NCI-H1694 treated with DMSO at 0.1 percent for 48 hours (cell line): ENCODE measurements at regions not wholly inside any gene's neighbourhood (a gene's known extent, or its start where the extent isn't known, plus 50 kb on each side); places are given as distances from the start of the nearest gene placed in this dataset.
"Not testable (repeated sequence)": the region's sequence is repeated elsewhere in the genome, so short reads cannot be mapped to it uniquely, and the experiment has no call there.

Experiments
- DNase-seq: peaks from one replicate; lab custom pipeline; 2025; lab: John Stamatoyannopoulos, UW

- DNase-seq: no peak
Measured at GRCh38 chr4:64014647-64015046, 394.6 kb downstream of the TECRL start.

DNA sequence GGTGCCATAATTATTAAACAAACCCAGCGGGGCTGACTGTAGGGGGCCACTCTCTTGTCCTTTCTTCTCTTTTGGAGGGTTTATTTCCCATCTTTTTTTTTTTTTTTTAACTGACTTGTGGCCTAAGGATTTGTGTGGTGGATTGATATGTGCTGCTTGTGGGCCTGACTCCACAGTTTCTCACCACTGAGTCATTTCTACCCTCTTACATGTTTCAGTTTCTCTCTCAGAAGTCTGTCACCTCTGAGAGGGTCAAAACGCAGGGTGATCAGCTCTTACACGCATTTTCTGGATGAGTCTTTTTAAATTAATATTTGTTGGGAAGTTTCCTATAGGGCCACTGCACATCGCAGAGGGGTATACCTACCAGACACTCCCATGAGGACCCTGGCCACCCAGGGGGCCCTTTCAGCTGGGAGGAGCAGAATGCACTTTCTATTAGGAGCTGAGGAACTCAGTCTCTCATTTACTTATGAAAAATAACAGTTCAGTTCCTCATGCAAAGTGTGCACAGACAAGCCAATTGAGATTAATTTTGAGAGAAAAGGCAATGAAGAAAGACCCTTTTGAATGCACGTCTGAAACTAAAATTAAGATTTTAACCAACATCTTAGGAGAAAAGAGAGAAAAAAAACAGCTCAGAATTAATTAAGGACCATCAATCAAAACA, 407.9 kb downstream of the TECRL start:
- DNase-seq: no peak

GRCh38 chr4:64000241-64000640, 409.0 kb downstream of the TECRL start:
- no peak for DNase-seq

DNA sequence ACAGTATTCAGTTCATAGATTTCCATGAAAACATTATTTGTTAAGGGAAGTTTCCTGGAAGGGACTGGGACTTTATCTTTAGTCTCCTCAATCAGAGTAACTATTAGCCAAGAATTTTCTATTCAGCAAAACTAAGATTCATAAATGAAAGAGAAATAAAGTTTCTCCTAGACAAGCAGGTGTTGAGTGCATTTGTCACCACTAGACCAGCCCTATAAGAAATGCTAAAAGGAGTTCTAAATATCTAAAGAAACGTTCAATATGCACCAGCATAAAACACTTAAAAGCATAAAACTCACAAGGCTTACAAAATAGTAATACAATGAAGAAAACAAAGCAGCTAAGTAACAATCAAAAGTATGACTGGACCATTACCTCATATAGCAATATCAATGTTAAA, 423.0 kb downstream of the TECRL start:
- no peak for DNase-seq

DNA sequence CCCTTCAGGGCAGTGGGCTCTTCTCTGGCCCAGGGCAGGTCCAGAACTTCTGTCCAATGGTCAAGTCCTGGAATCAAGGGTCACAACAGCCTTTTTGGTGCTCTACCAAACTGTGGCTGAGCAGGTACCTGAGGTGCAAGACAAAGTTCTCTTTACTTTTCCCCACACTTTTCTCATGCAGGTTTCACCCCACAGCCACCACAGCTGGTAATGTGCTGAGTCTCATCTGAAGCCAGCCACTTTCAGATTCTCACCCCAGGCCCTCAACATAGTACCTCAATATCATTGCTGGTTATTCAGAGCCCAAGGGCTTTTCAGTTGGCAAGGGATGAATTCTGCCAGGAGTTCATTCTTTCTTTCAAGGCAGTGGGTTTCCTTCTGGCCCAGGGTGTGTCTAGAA, 426.0 kb downstream of the TECRL start:
- DNase-seq: no peak

DNA sequence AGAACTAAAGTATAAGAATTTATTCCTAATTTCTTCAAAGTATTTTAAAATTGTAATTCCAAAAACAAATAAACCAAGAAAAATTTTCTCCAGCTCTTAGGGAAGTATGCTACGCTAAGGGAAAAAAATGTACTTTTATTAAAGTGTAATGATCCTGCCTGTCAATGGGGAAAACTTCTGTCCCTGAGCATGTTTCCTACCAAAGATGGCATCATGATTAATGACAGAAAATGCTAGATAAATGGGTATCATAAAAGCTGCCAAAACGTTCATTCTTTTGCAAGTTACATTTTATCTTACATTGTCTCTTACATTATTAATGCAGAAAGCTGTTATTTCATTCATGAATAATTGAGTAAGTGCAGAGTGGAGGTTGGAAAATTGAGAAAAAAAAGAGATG, 443.4 kb downstream of the TECRL start:
- DNase-seq: no peak

DNA sequence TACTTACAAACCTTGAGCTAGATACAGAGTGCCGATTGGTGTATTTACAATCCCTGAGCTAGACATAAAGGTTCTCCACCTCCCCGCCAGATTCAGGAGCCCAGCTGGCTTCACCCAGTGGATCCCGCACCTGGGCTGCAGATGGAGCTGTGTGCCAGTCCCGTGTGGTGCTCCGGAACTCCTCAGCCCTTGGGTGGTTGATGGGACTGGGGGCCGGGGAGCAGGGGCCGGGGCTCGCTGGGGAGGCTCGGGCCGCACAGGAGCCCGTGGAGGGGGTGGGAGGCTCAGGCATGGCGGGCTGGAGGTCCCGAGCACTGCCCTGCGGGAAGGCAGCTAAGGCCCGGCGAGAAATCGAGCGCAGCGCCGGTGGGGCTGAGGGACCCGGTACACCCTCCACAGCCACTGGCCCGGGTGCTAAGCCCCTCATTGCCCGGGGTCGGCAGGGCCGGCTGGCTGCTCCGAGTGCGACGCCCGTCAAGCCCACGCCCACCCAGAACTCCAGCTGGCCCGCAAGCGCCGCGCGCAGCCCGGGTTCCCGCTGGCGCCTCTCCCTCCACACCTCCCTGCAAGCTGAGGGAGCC, 466.5 kb downstream of the TECRL start:
- not testable (repeated sequence) for DNase-seq

GRCh38 chr4:63937961-63938360, 471.3 kb downstream of the TECRL start:
- DNase-seq: no peak

DNA sequence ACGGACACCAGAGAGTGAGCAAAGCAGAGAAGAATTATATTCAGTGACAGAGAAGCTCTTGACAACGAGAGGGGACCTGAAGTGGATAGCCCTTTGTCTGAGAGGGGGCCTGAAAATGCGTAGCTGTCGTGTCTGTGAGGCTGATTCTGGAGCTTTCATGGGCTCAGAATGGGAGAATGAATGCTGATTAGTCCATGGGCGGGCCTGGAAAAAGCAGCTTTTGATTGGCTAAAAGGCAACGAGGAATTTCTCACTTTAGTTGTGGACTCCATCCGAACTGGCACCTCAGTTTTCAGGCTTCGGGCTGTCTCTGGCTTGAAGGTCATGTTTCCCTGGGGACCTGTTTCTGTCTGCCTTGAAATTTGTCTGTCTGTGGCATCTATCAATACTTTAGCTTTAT, 487.1 kb downstream of the TECRL start:
- no peak for DNase-seq

DNA sequence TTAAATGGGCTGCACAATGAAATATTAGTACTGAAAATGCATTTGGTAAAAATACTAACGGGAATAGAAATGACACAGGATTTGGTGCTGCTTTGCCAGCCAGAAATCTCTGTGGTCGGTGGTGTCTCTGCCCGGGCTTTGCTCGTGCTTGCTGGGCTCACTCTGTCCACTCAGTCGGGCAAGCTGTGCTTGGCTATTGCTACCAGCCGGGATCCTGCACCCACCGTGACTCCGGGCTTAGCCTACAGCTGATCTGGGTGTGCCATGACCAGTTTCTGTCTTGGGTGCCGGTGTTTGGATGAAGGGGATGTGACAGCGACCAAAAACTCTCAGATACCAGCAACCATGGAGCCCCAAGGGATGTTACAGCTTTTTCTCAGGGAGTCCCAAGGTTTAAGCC, 487.7 kb downstream of the TECRL start:
- no peak for DNase-seq

- DNase-seq: no peak
Measured at GRCh38 chr4:63919636-63920365, 489.4 kb downstream of the TECRL start.

- DNase-seq: no peak
Measured at GRCh38 chr4:63906660-63907183, 502.5 kb downstream of the TECRL start.

DNA sequence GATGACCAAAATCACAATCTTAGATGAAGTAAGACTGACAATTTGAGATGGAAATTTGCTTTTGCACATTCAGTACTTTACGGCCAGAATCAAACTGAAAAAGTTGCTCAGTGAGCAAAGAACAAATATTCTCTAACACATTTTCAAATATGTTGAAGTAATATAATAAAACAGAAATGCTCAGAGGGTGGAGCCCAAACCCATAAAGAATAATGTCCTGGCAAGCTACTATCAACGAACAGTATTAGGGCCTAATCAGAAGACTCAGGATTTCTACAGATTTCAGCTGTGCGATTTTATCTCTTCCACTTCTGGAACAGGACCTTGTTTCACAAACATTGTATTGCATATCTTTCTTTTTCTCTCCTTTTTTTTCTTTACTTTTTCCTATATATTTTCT, 505.0 kb downstream of the TECRL start:
- DNase-seq: no peak

DNA sequence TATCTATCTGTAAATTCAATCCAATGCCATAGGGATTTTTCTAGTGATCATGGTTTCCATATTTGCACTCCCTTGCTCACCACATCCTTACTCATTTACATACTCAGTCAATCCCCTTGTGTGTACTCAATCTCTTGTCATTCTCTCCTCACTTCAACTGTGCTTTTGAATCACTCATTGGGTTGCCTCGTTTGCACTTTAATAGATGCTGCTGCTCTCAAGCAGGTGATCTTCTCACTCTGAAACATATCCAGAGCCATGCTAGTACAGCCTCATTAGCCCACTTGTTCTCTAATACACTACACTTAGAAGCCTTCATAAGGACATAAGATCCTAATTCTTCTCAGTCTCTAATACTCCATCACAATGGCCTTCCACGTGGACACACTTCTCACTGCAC, 507.9 kb downstream of the TECRL start:
- DNase-seq: no peak

GRCh38 chr4:63898961-63899360, 510.3 kb downstream of the TECRL start:
- no peak for DNase-seq

GRCh38 chr4:63894161-63894560, 515.1 kb downstream of the TECRL start:
- no peak for DNase-seq

DNA sequence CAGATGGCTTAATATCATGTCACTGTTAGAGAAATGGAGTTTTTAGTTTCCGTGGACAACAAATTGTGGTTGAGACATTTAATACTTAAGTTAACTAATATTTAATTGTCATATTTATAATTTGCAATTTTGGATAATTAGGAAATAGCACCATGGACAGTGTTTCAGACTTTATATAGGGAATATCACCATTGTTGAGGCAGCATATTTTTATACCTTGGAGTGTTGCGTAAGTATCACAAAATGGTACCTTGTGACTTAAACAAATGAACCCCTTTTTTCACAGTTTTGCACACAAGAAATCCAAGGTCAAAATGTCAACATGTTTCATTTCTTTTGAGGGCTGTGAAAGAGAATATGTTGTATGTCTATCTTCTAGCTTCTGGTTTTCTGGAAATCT, 539.9 kb downstream of the TECRL start:
- no peak for DNase-seq

GRCh38 chr4:63851496-63851895, 557.8 kb downstream of the TECRL start:
- DNase-seq: no peak

DNA sequence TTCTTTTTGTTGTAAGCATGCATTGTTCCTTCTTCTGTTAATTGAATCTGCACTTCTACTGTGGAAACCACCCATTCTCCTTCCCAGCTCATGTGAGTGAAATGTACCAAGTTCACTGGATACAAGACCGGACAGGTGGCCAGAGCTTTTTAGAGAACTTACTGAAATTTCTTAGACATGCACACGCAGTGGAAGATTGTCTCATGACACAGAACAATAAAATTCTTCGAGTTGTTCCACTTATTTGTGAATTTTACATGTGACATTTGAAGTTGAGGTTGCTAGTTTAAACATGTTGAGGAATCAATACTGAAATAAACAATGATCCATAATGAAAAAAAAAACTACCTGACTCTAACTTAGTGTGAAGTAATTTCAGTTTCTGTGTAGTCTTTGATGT, 568.0 kb downstream of the TECRL start:
- DNase-seq: no peak

DNA sequence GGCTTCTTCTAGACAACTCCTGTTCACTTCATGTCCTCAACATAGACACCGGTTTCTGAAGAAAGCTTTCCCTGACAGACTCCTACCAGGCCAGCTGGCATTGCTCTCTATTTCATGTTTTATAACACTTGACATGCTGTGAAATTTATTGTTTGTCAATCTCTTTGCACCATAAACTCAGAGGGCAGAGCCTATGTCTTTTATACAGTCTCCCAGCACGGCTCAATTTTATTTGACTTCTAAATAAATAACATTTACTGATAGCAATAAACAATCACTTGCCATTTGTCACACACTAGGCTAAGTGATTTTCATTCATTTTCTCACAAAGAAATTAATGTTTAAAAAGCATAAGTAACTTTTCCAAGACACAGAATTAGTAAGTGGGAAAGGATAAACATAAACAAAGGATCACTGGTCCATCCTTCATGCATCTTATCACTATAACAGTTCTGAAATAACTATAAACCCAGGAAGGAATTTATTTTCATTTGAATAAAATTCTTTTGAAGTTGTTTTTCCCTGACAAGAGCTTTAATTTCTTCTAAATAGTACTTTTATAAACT, 577.6 kb downstream of the TECRL start:
- no peak for DNase-seq

GRCh38 chr4:63817196-63817865, 591.9 kb downstream of the TECRL start:
- no peak for DNase-seq

DNA sequence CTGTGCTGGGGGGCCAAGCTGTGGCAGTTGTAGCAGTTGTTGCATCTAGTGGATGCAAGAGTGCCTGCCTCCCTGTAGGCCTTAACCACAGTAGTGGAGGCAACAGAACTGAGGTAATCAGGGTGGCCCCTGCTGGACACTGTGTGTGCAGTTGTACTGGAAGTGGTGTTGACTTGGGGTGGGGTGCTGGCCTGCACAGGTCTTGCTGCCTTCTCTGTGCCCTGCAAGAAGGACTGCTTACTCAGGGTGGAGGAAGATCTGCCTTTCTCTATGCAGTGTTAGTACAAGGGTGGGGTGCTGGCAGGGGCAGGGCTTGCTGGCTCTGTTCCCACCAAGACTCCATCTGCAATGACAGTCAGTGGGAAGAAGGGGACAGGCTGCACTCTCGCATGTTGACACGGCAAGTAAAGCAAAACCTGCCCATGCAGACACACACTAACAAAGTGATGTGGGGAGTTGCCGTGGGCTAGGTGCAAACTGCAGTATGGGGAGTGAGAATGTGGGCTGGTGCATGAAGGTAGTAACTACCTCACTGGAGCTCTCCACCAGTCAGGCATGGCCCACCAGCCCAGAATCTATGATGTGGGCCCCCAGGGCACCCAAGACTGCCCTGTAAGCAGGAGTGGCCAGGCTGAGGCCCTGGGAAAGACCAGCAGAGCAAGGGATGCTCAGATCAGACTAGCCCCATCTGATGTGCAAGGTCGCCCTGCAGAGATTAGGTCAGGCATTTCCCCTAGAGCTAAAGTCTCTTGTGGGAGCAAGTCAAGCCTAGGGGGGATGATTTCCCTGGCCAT, 594.9 kb downstream of the TECRL start:
- no peak for DNase-seq
